ENCODE measurements at regions not wholly inside any gene's neighbourhood (a gene's known extent, or its start where the extent isn't known, plus 50 kb on each side); places are given as distances from the start of the nearest gene placed in this dataset.

- H3K9me3 Mint-ChIP-seq (ENCODE audit: unreplicated experiment), result no peaks in the 10 kb centered on the region
- no peaks in the 10 kb centered on the region for H3K36me3 Mint-ChIP-seq (ENCODE audit: insufficient read depth, unreplicated experiment)
- no peak overlapping the region for H3K4me3 Mint-ChIP-seq (ENCODE audit: unreplicated experiment)
- peaks cover 6% of the 10 kb centered on the region for H3K4me1 Mint-ChIP-seq (ENCODE audit: insufficient read depth, unreplicated experiment)
- TF ChIP-seq CTCF (IDR thresholded peaks at IDR 0.05; ENCODE audit: unreplicated experiment), result no peak
- BruUV-seq (replicated peaks), result no TSS peak
- H3K27ac Mint-ChIP-seq (ENCODE audit: low read depth, unreplicated experiment), result no peak overlapping the region
- CTCF ChIA-PET, result interaction anchor here (1.0 kb wide), 1 partner anchor 46 kb away, joined by 3 read pairs; no protein-coding TSS in a partner anchor
- intact Hi-C loops (cut with micrococcal nuclease), result no loop called here
- POLR2A ChIA-PET, result interaction anchor here (0.7 kb wide), 1 partner anchor 25 kb away, joined by 3 read pairs; no protein-coding TSS in a partner anchor
- DNase-seq (ENCODE audit: unreplicated experiment), result no peak
- H3K27me3 Mint-ChIP-seq (ENCODE audit: insufficient read depth, unreplicated experiment), result peaks cover 38% of the 10 kb centered on the region
Observed at GRCh38 chr21:41565550-41565949, 57.6 kb upstream of the TMPRSS2 start.

- no peak for TF ChIP-seq CTCF (IDR thresholded peaks at IDR 0.05; ENCODE audit: unreplicated experiment)
- no peak overlapping the region for H3K4me3 Mint-ChIP-seq (ENCODE audit: unreplicated experiment)
- no peak overlapping the region for H3K27ac Mint-ChIP-seq (ENCODE audit: low read depth, unreplicated experiment)
- POLR2A ChIA-PET, result interaction anchor here (0.7 kb wide), 1 partner anchor 24 kb away, joined by 3 read pairs; no protein-coding TSS in a partner anchor
- CTCF ChIA-PET, result no interaction called here
- intact Hi-C loops (cut with micrococcal nuclease), result no loop called here
- H3K27me3 Mint-ChIP-seq (ENCODE audit: insufficient read depth, unreplicated experiment), result peaks cover 38% of the 10 kb centered on the region
- peak; percentile 67 for DNase-seq (ENCODE audit: unreplicated experiment)
- peaks cover 6% of the 10 kb centered on the region for H3K4me1 Mint-ChIP-seq (ENCODE audit: insufficient read depth, unreplicated experiment)
- no peaks in the 10 kb centered on the region for H3K9me3 Mint-ChIP-seq (ENCODE audit: unreplicated experiment)
- no TSS peak for BruUV-seq (replicated peaks)
- H3K36me3 Mint-ChIP-seq (ENCODE audit: insufficient read depth, unreplicated experiment), result no peaks in the 10 kb centered on the region
Observed at GRCh38 chr21:41564871-41565274, 56.9 kb upstream of the TMPRSS2 start.

GRCh38 chr21:41562101-41563000, 54.4 kb upstream of the TMPRSS2 start:
- peaks cover 37% of the 10 kb centered on the region for H3K27me3 Mint-ChIP-seq (ENCODE audit: insufficient read depth, unreplicated experiment)
- POLR2A ChIA-PET, result interaction anchor here (0.7 kb wide), 1 partner anchor 18 kb away, joined by 3 read pairs; no protein-coding TSS in a partner anchor
- no peak for DNase-seq (ENCODE audit: unreplicated experiment)
- H3K27ac Mint-ChIP-seq (ENCODE audit: low read depth, unreplicated experiment), result no peak overlapping the region
- no peak for TF ChIP-seq CTCF (IDR thresholded peaks at IDR 0.05; ENCODE audit: unreplicated experiment)
- no peaks in the 10 kb centered on the region for H3K9me3 Mint-ChIP-seq (ENCODE audit: unreplicated experiment)
- CTCF ChIA-PET, result interaction anchor here (0.5 to 0.6 kb wide), 3 partner anchors 293 to 1176 kb away, joined by 3 read pairs; no protein-coding TSS in a partner anchor
- H3K4me3 Mint-ChIP-seq (ENCODE audit: unreplicated experiment), result no peak overlapping the region
- no TSS peak for BruUV-seq (replicated peaks)
- peaks cover 6% of the 10 kb centered on the region for H3K4me1 Mint-ChIP-seq (ENCODE audit: insufficient read depth, unreplicated experiment)
- no peaks in the 10 kb centered on the region for H3K36me3 Mint-ChIP-seq (ENCODE audit: insufficient read depth, unreplicated experiment)
- intact Hi-C loops (cut with micrococcal nuclease), result no loop called here

- CTCF ChIA-PET, result no interaction called here
Observed at GRCh38 chr21:41561701-41562100, 53.7 kb upstream of the TMPRSS2 start.

More at GRCh38 chr21:41561701-41562100, 53.7 kb upstream of the TMPRSS2 start:
- no peak for TF ChIP-seq CTCF (IDR thresholded peaks at IDR 0.05; ENCODE audit: unreplicated experiment)
- no peak for DNase-seq (ENCODE audit: unreplicated experiment)
- H3K27me3 Mint-ChIP-seq (ENCODE audit: insufficient read depth, unreplicated experiment), result peaks cover 37% of the 10 kb centered on the region
- intact Hi-C loops (cut with micrococcal nuclease), result no loop called here
- no peak overlapping the region for H3K4me3 Mint-ChIP-seq (ENCODE audit: unreplicated experiment)
- H3K4me1 Mint-ChIP-seq (ENCODE audit: insufficient read depth, unreplicated experiment), result peaks cover 6% of the 10 kb centered on the region
- no peaks in the 10 kb centered on the region for H3K9me3 Mint-ChIP-seq (ENCODE audit: unreplicated experiment)
- no peak overlapping the region for H3K27ac Mint-ChIP-seq (ENCODE audit: low read depth, unreplicated experiment)
- no peaks in the 10 kb centered on the region for H3K36me3 Mint-ChIP-seq (ENCODE audit: insufficient read depth, unreplicated experiment)
- POLR2A ChIA-PET, result no interaction called here
- no TSS peak for BruUV-seq (replicated peaks)
